Lower leg skin (tissue), 3 donors: ENCODE measurements at regions not wholly inside any gene's neighbourhood (a gene's known extent, or its start where the extent isn't known, plus 50 kb on each side); places are given as distances from the start of the nearest gene placed in this dataset.

Source experiments
- CTCF ChIP-seq, 3 donors: fragments of 450-650 bp; IDR thresholded peaks; one replicate each; pipeline ENCODE4 v1.5.1; 2016; ENCODE audit warnings: antibody characterized with exemption in 3 of 3, mild to moderate bottlenecking in 3 of 3, moderate library complexity in 2 of 3
- POLR2A ChIP-seq, 2 donors: fragments of 450-650 bp; IDR thresholded peaks; one replicate each; pipeline ENCODE4 v1.6.1; 2016 to 2017; ENCODE audit warnings: antibody characterized with exemption in 2 of 2, mild to moderate bottlenecking in 1 of 2, moderate library complexity in 1 of 2

GRCh38 chr9:21579743-21580142, 97.6 kb upstream of the IFNE start:
- no peak for TF ChIP-seq CTCF (IDR thresholded peaks at IDR 0.05)
- no peak for TF ChIP-seq POLR2A (IDR thresholded peaks at IDR 0.05)
